WTC11 (cell line): ENCODE measurements at regions not wholly inside any gene's neighbourhood (a gene's known extent, or its start where the extent isn't known, plus 50 kb on each side); places are given as distances from the start of the nearest gene placed in this dataset.

Experiments used
- ATAC-seq: fragments of 200-7000 bp; cut with Tn5 transposase; 2 replicates; pipeline ENCODE4 v1.10.0; 2021; ENCODE audit warnings: mild to moderate bottlenecking, moderate library complexity
- CTCF ChIA-PET: fragments of 300-600 bp; sonication (Branson Sonifier 250); formaldehyde crosslinking; loops from one replicate; lab custom pipeline; 2021; ENCODE audit warnings: antibody characterized with exemption; lab: Charles Lee
- POLR2A ChIA-PET: fragments of 350-600 bp; sonication (Branson Sonifier 250); formaldehyde crosslinking; loops from one replicate; lab custom pipeline; 2021; ENCODE audit warnings: antibody characterized with exemption; lab: Charles Lee
- DNase-seq: peaks from one replicate; pipeline ENCODE4 v3.0.0; 2021; ENCODE audit warnings: low spot score
- H3K27ac Mint-ChIP-seq: 2 replicates; pipeline ENCODE4 v1.8.0; 2021; ENCODE audit warnings: mixed read lengths
- H3K27me3 Mint-ChIP-seq: 2 replicates; pipeline ENCODE4 v1.8.0; 2021; ENCODE audit warnings: low read depth, mild to moderate bottlenecking, moderate library complexity, mixed read lengths
- H3K36me3 Mint-ChIP-seq: 2 replicates; pipeline ENCODE4 v1.8.0; 2021; ENCODE audit warnings: mixed read lengths
- H3K4me1 Mint-ChIP-seq: 2 replicates; pipeline ENCODE4 v1.8.0; 2022; ENCODE audit warnings: mixed read lengths
- H3K4me3 Mint-ChIP-seq: 2 replicates; pipeline ENCODE4 v1.8.0; 2021; ENCODE audit warnings: mild to moderate bottlenecking, moderate library complexity, mixed read lengths
- H3K9me3 Mint-ChIP-seq: 2 replicates; pipeline ENCODE4 v1.8.0; 2021; ENCODE audit warnings: mixed read lengths
- AFF4 ChIP-seq: sonication (generic); formaldehyde crosslinking; IDR thresholded peaks from 2 replicates; pipeline ENCODE4 v1.8.1; 2023; ENCODE audit warnings: mild to moderate bottlenecking, missing genetic modification reagents, borderline replicate concordance
- ARID4B ChIP-seq: sonication (generic); formaldehyde crosslinking; IDR thresholded peaks from 2 replicates; pipeline ENCODE4 v1.8.0; 2023; ENCODE audit warnings: missing genetic modification reagents, mild to moderate bottlenecking, borderline replicate concordance
- ATF1 ChIP-seq: sonication (generic); formaldehyde crosslinking; IDR thresholded peaks from 2 replicates; pipeline ENCODE4 v1.8.1; 2023; ENCODE audit warnings: mild to moderate bottlenecking, moderate library complexity, missing genetic modification reagents
- ATF3 ChIP-seq: sonication (generic); formaldehyde crosslinking; conservative IDR thresholded peaks from 2 replicates; pipeline ENCODE4 v1.8.1; 2022; ENCODE audit warnings: mild to moderate bottlenecking, missing genetic modification reagents
- CREB1 ChIP-seq: sonication (generic); formaldehyde crosslinking; IDR thresholded peaks from 2 replicates; pipeline ENCODE4 v1.8.0; 2023; ENCODE audit warnings: mild to moderate bottlenecking, missing genetic modification reagents
- ELF4 ChIP-seq: sonication (generic); formaldehyde crosslinking; IDR thresholded peaks from 2 replicates; pipeline ENCODE4 v1.8.1; 2022; ENCODE audit warnings: low read depth, mild to moderate bottlenecking, moderate library complexity, missing genetic modification reagents
- GTF2I ChIP-seq: fragments of 250-450 bp; sonication (Bioruptor Pico); conservative IDR thresholded peaks from 2 replicates; pipeline ENCODE4 v1.4.0; 2021; ENCODE audit warnings: mild to moderate bottlenecking
- MYBL2 ChIP-seq: sonication (generic); formaldehyde crosslinking; IDR thresholded peaks from 2 replicates; pipeline ENCODE4 v1.8.1; 2023; ENCODE audit warnings: mild to moderate bottlenecking, moderate library complexity, missing genetic modification reagents
- NFE2L1 ChIP-seq: sonication (generic); formaldehyde crosslinking; IDR thresholded peaks from 2 replicates; pipeline ENCODE4 v1.8.1; 2023; ENCODE audit warnings: missing genetic modification reagents
- NR2C2 ChIP-seq: sonication (generic); formaldehyde crosslinking; IDR thresholded peaks from 2 replicates; pipeline ENCODE4 v1.8.0; 2022; ENCODE audit warnings: mild to moderate bottlenecking, missing genetic modification reagents
- OVOL2 ChIP-seq: fragments of 250-450 bp; sonication (Bioruptor Pico); IDR thresholded peaks from 2 replicates; pipeline ENCODE4 v1.9.0; 2021; ENCODE audit warnings: mild to moderate bottlenecking, borderline replicate concordance
- PRRX2 ChIP-seq: fragments of 250-450 bp; sonication (Bioruptor Pico); IDR thresholded peaks from 2 replicates; pipeline ENCODE4 v1.8.0; 2021; ENCODE audit warnings: mild to moderate bottlenecking
- RELA ChIP-seq: sonication (generic); formaldehyde crosslinking; IDR thresholded peaks from 2 replicates; pipeline ENCODE4 v1.8.1; 2022; ENCODE audit warnings: missing genetic modification reagents, mild to moderate bottlenecking, borderline replicate concordance
- SMAD4 ChIP-seq: sonication (generic); formaldehyde crosslinking; IDR thresholded peaks from 2 replicates; pipeline ENCODE4 v1.8.0; 2022; ENCODE audit warnings: mild to moderate bottlenecking, missing genetic modification reagents
- TCF7 ChIP-seq: sonication (generic); formaldehyde crosslinking; IDR thresholded peaks from 2 replicates; pipeline ENCODE4 v1.8.0; 2022; ENCODE audit warnings: mild to moderate bottlenecking, low read depth, missing genetic modification reagents, moderate library complexity
- USF1 ChIP-seq: sonication (generic); formaldehyde crosslinking; IDR thresholded peaks from 2 replicates; pipeline ENCODE4 v1.8.0; 2022; ENCODE audit warnings: mild to moderate bottlenecking, missing genetic modification reagents
- ZBTB43 ChIP-seq: sonication (generic); formaldehyde crosslinking; IDR thresholded peaks from 2 replicates; pipeline ENCODE4 v1.8.1; 2023; ENCODE audit warnings: mild to moderate bottlenecking, missing genetic modification reagents
- ZNF416 ChIP-seq: fragments of 250-450 bp; sonication (Bioruptor Pico); IDR thresholded peaks from 2 replicates; pipeline ENCODE4 v1.9.0; 2021; ENCODE audit warnings: mild to moderate bottlenecking, inconsistent platforms
- ZNF425 ChIP-seq: fragments of 250-450 bp; sonication (Bioruptor Pico); conservative IDR thresholded peaks from 2 replicates; pipeline ENCODE4 v1.9.0; 2021; ENCODE audit warnings: mild to moderate bottlenecking

- TF ChIP-seq AFF4 (CRISPR knock-in tag) = no peak
- TF ChIP-seq TCF7 (CRISPR knock-in tag) = no peak
- no peak for TF ChIP-seq ELF4 (CRISPR knock-in tag)
Measured at GRCh38 chr16:77509051-77509450, 74.2 kb upstream of the ADAMTS18 start (continued).

- TF ChIP-seq NR2C2 (CRISPR knock-in tag) = no peak
- no peak for TF ChIP-seq ZBTB43 (CRISPR knock-in tag)
- no peak for TF ChIP-seq ARID4B (CRISPR knock-in tag)
- TF ChIP-seq GTF2I = no peak
- no peak for TF ChIP-seq SMAD4
- TF ChIP-seq ZNF416 (CRISPR knock-in tag) = no peak
- no peak for TF ChIP-seq OVOL2 (CRISPR knock-in tag)
- no peak for TF ChIP-seq MYBL2
- TF ChIP-seq ZNF425 (CRISPR knock-in tag) = no peak
- TF ChIP-seq CREB1 (CRISPR knock-in tag) = no peak
- TF ChIP-seq USF1 (CRISPR knock-in tag) = no peak
- no peak for TF ChIP-seq ATF3 (CRISPR knock-in tag)
- TF ChIP-seq RELA (CRISPR knock-in tag) = no peak
- TF ChIP-seq PRRX2 (CRISPR knock-in tag) = no peak
- TF ChIP-seq NFE2L1 (CRISPR knock-in tag) = no peak
- TF ChIP-seq ATF1 (CRISPR knock-in tag) = no peak
- TF ChIP-seq, all 79 proteins: peak for 0
- H3K27ac Mint-ChIP-seq = no peak overlapping the region
- peaks cover 3% of the 10 kb centered on the region for H3K4me1 Mint-ChIP-seq
- DNase-seq (no peak), ATAC-seq (no peak)
- no peak overlapping the region for H3K4me3 Mint-ChIP-seq
- POLR2A ChIA-PET = no interaction called here
- CTCF ChIA-PET = no interaction called here
- no peaks in the 10 kb centered on the region for H3K9me3 Mint-ChIP-seq
- H3K36me3 Mint-ChIP-seq = no peaks in the 10 kb centered on the region
- H3K27me3 Mint-ChIP-seq = peaks cover 17% of the 10 kb centered on the region
Measured at GRCh38 chr16:77509796-77510195, 75.0 kb upstream of the ADAMTS18 start.
